ENCODE measurements at regions not wholly inside any gene's neighbourhood (a gene's known extent, or its start where the extent isn't known, plus 50 kb on each side); places are given as distances from the start of the nearest gene placed in this dataset.

- TF ChIP-seq MAX (IDR thresholded peaks at IDR 0.05): no peak
- no peak for TF ChIP-seq JUN (IDR thresholded peaks at IDR 0.05)
- no peak for TF ChIP-seq RAD21 (conservative IDR thresholded peaks at IDR 0.05 in 1 of 2, IDR thresholded peaks at IDR 0.05 in 1 of 2)
- TF ChIP-seq, protein P1, sequence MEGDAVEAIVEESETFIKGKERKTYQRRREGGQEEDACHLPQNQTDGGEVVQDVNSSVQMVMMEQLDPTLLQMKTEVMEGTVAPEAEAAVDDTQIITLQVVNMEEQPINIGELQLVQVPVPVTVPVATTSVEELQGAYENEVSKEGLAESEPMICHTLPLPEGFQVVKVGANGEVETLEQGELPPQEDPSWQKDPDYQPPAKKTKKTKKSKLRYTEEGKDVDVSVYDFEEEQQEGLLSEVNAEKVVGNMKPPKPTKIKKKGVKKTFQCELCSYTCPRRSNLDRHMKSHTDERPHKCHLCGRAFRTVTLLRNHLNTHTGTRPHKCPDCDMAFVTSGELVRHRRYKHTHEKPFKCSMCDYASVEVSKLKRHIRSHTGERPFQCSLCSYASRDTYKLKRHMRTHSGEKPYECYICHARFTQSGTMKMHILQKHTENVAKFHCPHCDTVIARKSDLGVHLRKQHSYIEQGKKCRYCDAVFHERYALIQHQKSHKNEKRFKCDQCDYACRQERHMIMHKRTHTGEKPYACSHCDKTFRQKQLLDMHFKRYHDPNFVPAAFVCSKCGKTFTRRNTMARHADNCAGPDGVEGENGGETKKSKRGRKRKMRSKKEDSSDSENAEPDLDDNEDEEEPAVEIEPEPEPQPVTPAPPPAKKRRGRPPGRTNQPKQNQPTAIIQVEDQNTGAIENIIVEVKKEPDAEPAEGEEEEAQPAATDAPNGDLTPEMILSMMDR (IDR thresholded peaks at IDR 0.05): no peak
- TF ChIP-seq SMC3 (IDR thresholded peaks at IDR 0.05): no peak
- no peak for TF ChIP-seq POLR2A (IDR thresholded peaks at IDR 0.05; ENCODE audit: low read length)
- TF ChIP-seq, protein P2, sequence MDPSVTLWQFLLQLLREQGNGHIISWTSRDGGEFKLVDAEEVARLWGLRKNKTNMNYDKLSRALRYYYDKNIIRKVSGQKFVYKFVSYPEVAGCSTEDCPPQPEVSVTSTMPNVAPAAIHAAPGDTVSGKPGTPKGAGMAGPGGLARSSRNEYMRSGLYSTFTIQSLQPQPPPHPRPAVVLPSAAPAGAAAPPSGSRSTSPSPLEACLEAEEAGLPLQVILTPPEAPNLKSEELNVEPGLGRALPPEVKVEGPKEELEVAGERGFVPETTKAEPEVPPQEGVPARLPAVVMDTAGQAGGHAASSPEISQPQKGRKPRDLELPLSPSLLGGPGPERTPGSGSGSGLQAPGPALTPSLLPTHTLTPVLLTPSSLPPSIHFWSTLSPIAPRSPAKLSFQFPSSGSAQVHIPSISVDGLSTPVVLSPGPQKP (IDR thresholded peaks at IDR 0.05; ENCODE audit: low read depth, low read length): no peak
- TF ChIP-seq RCOR1 (IDR thresholded peaks at IDR 0.05; ENCODE audit: low read depth, low read length): no peak
- TF ChIP-seq PHF8 (IDR thresholded peaks at IDR 0.05; ENCODE audit: borderline replicate concordance, low read depth): no peak
- TF ChIP-seq ZNF302 (CRISPR knock-in tag; IDR thresholded peaks at IDR 0.05): no peak
These were observed 144.8 kb downstream of the KCNJ2 start for GRCh38 chr17:70314096-70314495.
